ENCODE measurements at regions not wholly inside any gene's neighbourhood (a gene's known extent, or its start where the extent isn't known, plus 50 kb on each side); places are given as distances from the start of the nearest gene placed in this dataset.

GRCh38 chr2:38432820-38433606 lies 55.9 kb upstream of the ATL2 start (continued):
- TF ChIP-seq SKIL (CRISPR knock-in tag; IDR thresholded peaks at IDR 0.05; ENCODE audit: borderline replicate concordance) (peak; percentile 73; the same call in 1 of the 2 replicates), ZNF367 (CRISPR knock-in tag; IDR thresholded peaks at IDR 0.05; ENCODE audit: borderline replicate concordance) (no peak), FOXP4 (CRISPR knock-in tag; IDR thresholded peaks at IDR 0.05) (peak; percentile 83; the same call in 1 of the 2 replicates), ZFP90 (CRISPR knock-in tag; IDR thresholded peaks at IDR 0.05; ENCODE audit: borderline replicate concordance) (peak; percentile 84; the same call in 1 of the 2 replicates), SMARCC2 (IDR thresholded peaks at IDR 0.05) (0 out of 2 replicates have a peak, but pooled peaks have one; percentile 61), IKZF1 (IDR thresholded peaks at IDR 0.05) (no peak), HOXA5 (CRISPR knock-in tag; IDR thresholded peaks at IDR 0.05) (peak; percentile 87; the same call in 1 of the 2 replicates), ZNF260 (CRISPR knock-in tag; IDR thresholded peaks at IDR 0.05; ENCODE audit: borderline replicate concordance, low read depth) (no peak), YY1 (IDR thresholded peaks at IDR 0.05; ENCODE audit: insufficient read depth, insufficient replicate concordance, low read depth, low read length) (peak; percentile 62), MED1 (CRISPR knock-in tag; IDR thresholded peaks at IDR 0.05) (peak; percentile 95), ZNF552 (CRISPR knock-in tag; IDR thresholded peaks at IDR 0.05; ENCODE audit: borderline replicate concordance) (no peak), USF2 (IDR thresholded peaks at IDR 0.05; ENCODE audit: low read depth, low read length) (peak; percentile 74), USF2 (CRISPR knock-in tag; IDR thresholded peaks at IDR 0.05; ENCODE audit: borderline replicate concordance) (peak; percentile 77; the same call in 1 of the 2 replicates), SOX13 (IDR thresholded peaks at IDR 0.05) (peak; percentile 73), SOX13 (CRISPR knock-in tag; conservative IDR thresholded peaks at IDR 0.05 in 1 of 2, IDR thresholded peaks at IDR 0.05 in 1 of 2) (peak in 1 of 2 experiments; percentile 92; a peak in 2 of 4 replicates), ZNF776 (CRISPR knock-in tag; IDR thresholded peaks at IDR 0.05) (peak; percentile 75; the same call in 1 of the 2 replicates), PAX8 (CRISPR knock-in tag; IDR thresholded peaks at IDR 0.05; ENCODE audit: borderline replicate concordance) (peak; percentile 61; the same call in 1 of the 2 replicates), ZNF570 (CRISPR knock-in tag; IDR thresholded peaks at IDR 0.05; ENCODE audit: borderline replicate concordance) (no peak), ZFP41 (CRISPR knock-in tag; IDR thresholded peaks at IDR 0.05; ENCODE audit: borderline replicate concordance) (peak; percentile 82; the same call in 1 of the 2 replicates), MEIS1 (CRISPR knock-in tag; IDR thresholded peaks at IDR 0.05; ENCODE audit: borderline replicate concordance) (0 out of 2 replicates have a peak, but pooled peaks have one; percentile 63), ZNF672 (CRISPR knock-in tag; IDR thresholded peaks at IDR 0.05) (no peak), HNRNPK (IDR thresholded peaks at IDR 0.05; ENCODE audit: low read depth, low read length, poor library complexity, severe bottlenecking) (no peak), ETV5 (CRISPR knock-in tag; IDR thresholded peaks at IDR 0.05; ENCODE audit: borderline replicate concordance) (peak; percentile 65; the same call in 1 of the 2 replicates)
